ENCODE measurements at regions not wholly inside any gene's neighbourhood (a gene's known extent, or its start where the extent isn't known, plus 50 kb on each side); places are given as distances from the start of the nearest gene placed in this dataset.
A peak's percentile ranks its signal among the peaks of the same experiment; 100 is the strongest.

GRCh38 chr16:25464058-25464457 is 206.4 kb upstream of the ZKSCAN2 start:
- DNase-seq (ENCODE audit: low read depth in 4 of 4, low spot score in 3 of 4) = no peak

DNA sequence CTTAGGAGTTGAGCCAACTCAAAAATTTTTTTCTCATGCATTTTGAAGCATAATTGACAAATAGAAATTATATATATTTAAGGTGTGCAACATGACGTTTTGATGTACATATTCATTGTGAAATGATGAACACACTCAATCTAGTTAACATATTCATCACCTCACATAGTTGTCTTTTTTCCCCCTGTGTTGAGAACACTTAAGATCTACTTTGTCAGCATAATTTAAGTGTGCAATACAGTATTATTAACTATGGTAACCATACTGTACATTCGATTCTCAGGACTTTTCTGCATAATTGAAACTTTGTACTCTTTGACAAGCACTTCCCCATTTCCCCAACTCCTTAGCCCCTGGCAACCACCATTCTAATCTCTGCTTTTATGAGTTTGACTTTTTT is 192.2 kb upstream of the ZKSCAN2 start:
- no peak for DNase-seq (ENCODE audit: low read depth in 4 of 4, low spot score in 3 of 4)

GRCh38 chr16:25443994-25444393 is 186.3 kb upstream of the ZKSCAN2 start:
- no peak for DNase-seq (ENCODE audit: low read depth in 4 of 4, low spot score in 3 of 4)

- DNase-seq (ENCODE audit: low read depth in 4 of 4, low spot score in 3 of 4) = no peak
Measured at GRCh38 chr16:25434064-25434463, 176.4 kb upstream of the ZKSCAN2 start.

GRCh38 chr16:25433388-25433787 is 175.7 kb upstream of the ZKSCAN2 start:
- DNase-seq (ENCODE audit: low read depth in 4 of 4, low spot score in 3 of 4) = no peak

GRCh38 chr16:25431472-25431871 is 173.8 kb upstream of the ZKSCAN2 start:
- no peak for DNase-seq (ENCODE audit: low read depth in 4 of 4, low spot score in 3 of 4)

GRCh38 chr16:25426829-25427228 is 169.2 kb upstream of the ZKSCAN2 start:
- no peak for DNase-seq (ENCODE audit: low read depth in 4 of 4, low spot score in 3 of 4)

DNA sequence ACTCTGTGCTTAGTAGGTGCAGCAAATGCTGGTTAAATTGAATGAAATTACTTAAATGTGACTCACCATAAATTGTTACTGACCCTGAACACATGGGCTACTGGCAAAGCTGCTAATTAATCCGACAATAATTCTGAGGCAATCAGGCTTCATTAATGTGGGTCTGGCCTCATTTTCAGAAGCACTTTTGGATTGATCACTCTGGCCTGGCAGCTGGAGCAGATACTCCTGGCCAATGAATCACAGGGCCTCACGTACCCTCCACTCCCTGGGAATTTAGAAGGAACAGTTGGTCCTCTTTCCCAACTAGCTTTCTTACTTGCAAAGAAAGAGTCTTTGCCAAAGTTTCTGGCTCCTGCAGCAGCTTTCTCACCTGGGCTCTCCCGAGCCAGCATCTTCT is 162.0 kb upstream of the ZKSCAN2 start:
- DNase-seq (ENCODE audit: low read depth in 4 of 4, low spot score in 3 of 4) = no peak

- DNase-seq (ENCODE audit: low read depth in 4 of 4, low spot score in 3 of 4) = no peak
Measured at GRCh38 chr16:25419153-25419552, 161.5 kb upstream of the ZKSCAN2 start.

GRCh38 chr16:25416002-25416401 is 158.4 kb upstream of the ZKSCAN2 start:
- no peak for DNase-seq (ENCODE audit: low read depth in 4 of 4, low spot score in 3 of 4)

DNA sequence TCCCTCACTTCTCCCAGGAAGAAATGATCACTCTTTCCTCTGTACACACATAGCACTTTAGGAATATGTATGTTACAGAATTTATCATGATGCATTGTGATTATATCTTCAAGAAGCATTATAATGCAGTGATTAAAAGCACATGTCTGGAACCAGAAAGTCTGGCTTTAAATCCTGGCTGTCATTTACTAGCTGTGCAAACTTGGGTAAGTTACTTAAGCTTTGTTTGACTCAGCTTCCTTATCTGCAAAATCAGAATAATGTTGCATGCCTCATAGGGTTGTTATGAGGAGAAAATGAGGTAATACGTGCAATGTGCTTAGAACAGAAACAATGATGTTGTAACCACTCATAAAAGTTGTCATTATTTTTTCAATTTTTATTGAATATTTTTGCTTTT is 156.3 kb upstream of the ZKSCAN2 start:
- DNase-seq (ENCODE audit: low read depth in 4 of 4, low spot score in 3 of 4) = no peak

GRCh38 chr16:25413133-25413532 is 155.5 kb upstream of the ZKSCAN2 start:
- no peak for DNase-seq (ENCODE audit: low read depth in 4 of 4, low spot score in 3 of 4)

DNA sequence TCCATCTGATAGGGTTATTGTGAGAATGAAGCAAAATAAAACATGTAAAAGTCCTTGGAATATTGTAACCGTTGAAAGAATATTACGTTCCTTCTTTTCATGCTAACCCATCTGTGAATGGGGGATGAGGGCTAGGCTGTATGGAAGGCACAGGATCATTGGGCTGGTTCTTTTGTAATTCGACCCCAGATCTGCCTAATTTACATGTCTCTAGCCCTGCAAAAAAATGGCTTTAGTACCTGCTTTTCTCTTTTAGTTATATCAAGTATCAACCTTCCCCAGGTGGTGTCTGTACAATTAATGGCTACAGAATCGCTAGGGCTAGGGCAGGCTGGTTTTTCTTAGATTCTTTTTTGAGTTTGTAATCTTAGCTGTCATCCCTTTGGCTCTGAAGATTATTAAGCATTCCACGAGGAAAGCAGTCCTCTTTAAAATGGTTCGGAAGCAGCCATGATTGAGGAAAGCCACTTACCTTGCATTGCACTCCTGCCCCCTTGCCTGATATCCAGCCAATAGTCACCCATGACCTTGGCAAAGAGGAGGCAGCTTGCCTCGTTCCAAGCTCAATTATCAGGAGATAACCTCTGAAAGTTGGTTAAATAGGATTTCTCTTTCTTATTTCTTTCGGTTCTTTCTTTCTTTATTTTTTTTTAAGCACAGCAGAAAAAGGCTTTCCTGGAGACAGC is 153.9 kb upstream of the ZKSCAN2 start:
- DNase-seq (ENCODE audit: low read depth in 4 of 4, low spot score in 3 of 4) = peak in 1 of 4 donors; percentile 10

DNA sequence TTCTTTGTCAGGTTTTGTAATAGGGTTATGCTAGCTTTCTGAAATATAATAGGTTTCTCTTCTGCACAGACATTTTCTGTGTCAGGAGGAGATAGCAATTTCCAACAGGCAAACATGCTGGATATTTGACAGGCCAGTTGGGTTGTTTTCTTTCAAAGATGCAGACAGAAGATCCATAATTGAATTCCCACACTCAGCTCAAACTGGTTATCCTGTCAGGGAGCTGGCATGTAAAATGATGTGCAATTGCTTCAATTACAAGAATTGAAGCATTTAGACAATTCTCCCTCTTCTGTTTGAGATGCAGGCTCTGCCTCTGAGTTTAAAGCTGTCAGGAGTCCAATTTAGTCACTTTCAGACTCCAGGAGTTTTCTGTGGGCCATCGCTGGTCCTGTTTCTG is 146.2 kb upstream of the ZKSCAN2 start:
- no peak for DNase-seq (ENCODE audit: low read depth in 4 of 4, low spot score in 3 of 4)

- DNase-seq (ENCODE audit: low read depth in 4 of 4, low spot score in 3 of 4) = no peak
Measured at GRCh38 chr16:25395528-25395927, 137.9 kb upstream of the ZKSCAN2 start.

GRCh38 chr16:25390761-25391160 is 133.1 kb upstream of the ZKSCAN2 start:
- no peak for DNase-seq (ENCODE audit: low read depth in 4 of 4, low spot score in 3 of 4)

GRCh38 chr16:25374556-25374955 is 116.9 kb upstream of the ZKSCAN2 start:
- DNase-seq (ENCODE audit: low read depth in 4 of 4, low spot score in 3 of 4) = no peak

DNA sequence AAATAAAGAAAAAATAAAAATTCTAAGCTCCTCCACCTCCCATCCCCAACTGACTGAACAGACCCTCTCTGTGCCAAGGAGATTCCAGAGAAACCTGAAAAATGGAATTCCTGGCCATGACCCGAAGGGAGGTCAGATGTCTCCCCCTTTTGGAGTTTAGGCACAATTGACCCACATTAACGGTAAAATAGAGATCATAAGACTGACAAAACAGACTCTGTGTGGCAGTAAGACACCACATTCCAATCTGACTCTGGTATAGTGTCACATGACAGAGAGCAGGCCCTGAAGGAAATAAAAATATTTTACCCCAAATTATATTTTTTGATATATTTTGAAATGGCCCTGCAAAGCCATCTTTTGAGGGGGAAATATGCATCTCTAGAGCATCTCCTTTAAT is 115.1 kb upstream of the ZKSCAN2 start:
- no peak for DNase-seq (ENCODE audit: low read depth in 4 of 4, low spot score in 3 of 4)

GRCh38 chr16:25371342-25371741 is 113.7 kb upstream of the ZKSCAN2 start:
- no peak for DNase-seq (ENCODE audit: low read depth in 4 of 4, low spot score in 3 of 4)

DNA sequence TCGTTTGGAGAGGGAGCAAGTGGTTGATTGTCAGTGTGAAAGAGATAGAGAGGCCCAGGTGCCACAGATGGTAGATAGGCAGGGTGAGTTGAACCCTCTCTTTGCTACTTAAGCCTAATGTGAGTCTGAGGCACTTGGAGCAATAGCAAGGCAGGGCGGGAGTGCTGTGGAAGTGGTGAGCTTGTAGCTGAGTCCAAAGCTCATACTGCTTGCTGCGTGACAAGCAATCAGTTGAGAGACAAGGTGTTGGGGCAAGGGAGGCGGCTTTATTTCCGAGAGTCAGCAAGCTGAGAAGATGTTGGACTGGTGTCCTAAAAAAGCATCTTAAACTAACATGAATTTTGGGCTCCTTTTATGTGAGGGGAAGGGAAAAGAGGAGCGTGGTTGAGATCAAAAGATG is 112.9 kb upstream of the ZKSCAN2 start:
- no peak for DNase-seq (ENCODE audit: low read depth in 4 of 4, low spot score in 3 of 4)

DNA sequence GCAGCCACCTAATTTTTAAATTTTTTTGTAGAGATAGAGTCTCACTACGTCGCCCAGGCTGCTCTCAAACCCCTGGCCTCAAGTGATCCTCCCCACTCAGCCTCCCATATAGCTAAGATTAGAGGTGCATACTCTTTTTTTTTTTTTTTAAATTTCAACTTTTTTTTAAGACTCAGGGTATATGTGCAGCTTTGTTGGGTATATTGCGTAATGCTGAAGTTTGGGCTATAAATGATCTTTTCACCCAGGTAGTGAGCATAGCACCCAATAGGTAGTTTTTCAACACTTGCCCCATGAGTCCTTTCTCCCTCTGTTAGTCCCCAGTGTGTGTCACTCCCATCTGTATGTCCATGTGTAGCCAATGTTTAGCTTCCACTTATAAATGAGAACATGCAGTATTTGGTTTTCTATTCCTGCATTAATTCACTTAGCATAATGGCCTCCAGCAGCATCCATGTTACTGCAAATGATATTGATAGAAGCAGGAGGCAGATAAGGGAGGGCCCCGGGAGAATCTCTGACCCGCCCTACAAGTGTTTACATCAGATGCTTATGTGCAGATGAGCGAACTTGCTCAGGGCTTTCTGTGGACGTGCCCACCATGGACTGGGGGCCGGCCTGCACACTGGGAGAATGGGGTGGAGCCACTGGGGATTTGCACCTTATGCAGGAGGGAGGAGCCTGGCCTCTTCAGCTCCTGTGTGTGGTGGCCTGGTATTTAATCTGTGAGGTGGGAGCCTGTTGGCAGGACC is 110.3 kb upstream of the ZKSCAN2 start:
- DNase-seq (ENCODE audit: low read depth in 4 of 4, low spot score in 3 of 4) = no peak

DNA sequence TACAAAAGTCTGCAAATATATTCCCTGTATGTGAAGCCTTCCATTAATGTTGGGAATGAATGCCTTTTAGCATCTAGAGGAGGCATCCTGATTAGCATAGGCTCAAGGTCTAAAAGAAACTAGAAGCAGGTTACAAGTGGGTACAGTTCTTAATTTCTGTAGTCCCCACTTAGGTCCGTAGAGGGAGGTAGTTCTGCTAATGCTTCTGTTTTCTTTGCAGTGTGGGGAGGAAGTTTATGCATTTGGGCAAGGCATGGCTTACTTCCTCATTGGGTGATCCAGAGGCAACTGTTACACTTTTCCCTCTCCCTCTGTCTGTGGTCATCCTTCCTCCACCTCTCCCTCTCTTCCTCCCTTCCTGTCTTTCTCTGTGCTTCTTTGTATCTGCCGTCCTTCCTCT is 108.4 kb upstream of the ZKSCAN2 start:
- no peak for DNase-seq (ENCODE audit: low read depth in 4 of 4, low spot score in 3 of 4)
